Kidney (tissue), 13 donors: ENCODE measurements at regions not wholly inside any gene's neighbourhood (a gene's known extent, or its start where the extent isn't known, plus 50 kb on each side); places are given as distances from the start of the nearest gene placed in this dataset.

ENCODE experiments used
- DNase-seq, 5 donors: peaks; one replicate each; pipeline ENCODE4 v3.0.0-alpha.2; 2013 to 2020
- FAIRE-seq: peaks from 2 replicates; lab custom pipeline; 2012; peaks lifted over from hg19 to GRCh38; lab: Jason Lieb, UNC
- H3K27ac ChIP-seq, 2 donors: one replicate each; pipeline ENCODE4 v1.7.0; 2013; ENCODE audit warnings: low read depth in 2 of 2, low read length in 2 of 2, inconsistent platforms in 1 of 2
- H3K27me3 ChIP-seq: one replicate; pipeline ENCODE4 v1.7.1; 2013; ENCODE audit warnings: low read length, inconsistent platforms; ENCODE audit not compliant: control insufficient read depth, insufficient read depth
- H3K36me3 ChIP-seq, 3 donors: one replicate each; pipeline versions ENCODE4 v1.7.0 to v1.7.1; 2013; ENCODE audit warnings: low read length in 3 of 3, control low read depth in 1 of 3, inconsistent platforms in 1 of 3; ENCODE audit not compliant: insufficient read depth in 3 of 3, control insufficient read depth in 2 of 3
- H3K4me1 ChIP-seq, 3 donors: one replicate each; pipeline versions ENCODE4 v1.7.0 to v1.7.1; 2013; ENCODE audit warnings: low read length in 3 of 3, inconsistent platforms in 1 of 3, low read depth in 1 of 3; ENCODE audit not compliant: control insufficient read depth in 2 of 3, insufficient read depth in 2 of 3
- H3K4me3 ChIP-seq, 3 donors: one replicate each; pipeline versions ENCODE4 v1.7.0 to v1.8.1; 2013; ENCODE audit warnings: low read length in 3 of 3, control low read depth in 1 of 3, inconsistent platforms in 1 of 3
- H3K9ac ChIP-seq, 3 donors: one replicate each; pipeline versions ENCODE4 v1.7.0 to v1.7.1; 2013; ENCODE audit warnings: low read length in 3 of 3, control low read depth in 1 of 3, inconsistent platforms in 1 of 3
- H3K9me3 ChIP-seq, 3 donors: one replicate each; pipeline versions ENCODE4 v1.7.0 to v1.7.1; 2013; ENCODE audit warnings: low read length in 3 of 3, control low read depth in 1 of 3, inconsistent platforms in 1 of 3; ENCODE audit not compliant: control insufficient read depth in 2 of 3, insufficient read depth in 1 of 3
- intact Hi-C: fragments of 100-400 bp; cut with DNase I; formaldehyde crosslinking; loops from one replicate; pipeline ENCODE4 v1.11.1; 2022
- TF ChIP-seq, protein P1 (sequence below): IDR thresholded peaks from 3 replicates; pipeline ENCODE4 v1.5.1; 2012; ENCODE audit warnings: mild to moderate bottlenecking, moderate library complexity, borderline replicate concordance; ENCODE audit not compliant: insufficient read depth; ENCODE audit errors: extremely low read depth
- donor health status: control.
- donor health status: control.
- donor health status: control.
- donor health status: control.
- donor health status: control.
- donor health status: DM: yes; HTN: yes; CAD: no.
- donor health status: Normal renal cell carcinoma (clear cell type).

DNA sequence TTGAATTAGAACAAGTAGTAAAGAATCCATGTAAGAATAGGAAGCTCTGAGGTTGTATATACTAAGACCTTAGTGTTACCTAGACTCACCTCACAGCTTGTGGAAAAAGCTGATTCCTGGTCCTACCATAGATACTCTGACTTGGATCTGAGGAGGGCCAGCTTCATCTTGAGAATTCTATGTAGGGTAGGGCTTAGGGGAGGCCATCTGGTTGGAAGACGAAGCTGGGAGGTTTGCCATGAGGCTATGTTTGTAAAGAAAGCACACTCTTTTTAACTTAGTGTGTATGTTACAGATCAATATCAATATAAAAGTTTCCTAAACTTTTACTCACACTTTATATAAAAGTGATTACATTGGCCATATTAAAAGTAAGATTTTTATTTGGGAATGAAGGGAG, 77.1 kb upstream of the GALNT5 start:
- no peaks in the 10 kb centered on the region for H3K27me3 ChIP-seq
- DNase-seq (no peak), FAIRE-seq (no peak)
- no peak overlapping the region for H3K9ac ChIP-seq
- intact Hi-C loops: no loop called here
- no peak overlapping the region for H3K27ac ChIP-seq
- TF ChIP-seq, protein P1, sequence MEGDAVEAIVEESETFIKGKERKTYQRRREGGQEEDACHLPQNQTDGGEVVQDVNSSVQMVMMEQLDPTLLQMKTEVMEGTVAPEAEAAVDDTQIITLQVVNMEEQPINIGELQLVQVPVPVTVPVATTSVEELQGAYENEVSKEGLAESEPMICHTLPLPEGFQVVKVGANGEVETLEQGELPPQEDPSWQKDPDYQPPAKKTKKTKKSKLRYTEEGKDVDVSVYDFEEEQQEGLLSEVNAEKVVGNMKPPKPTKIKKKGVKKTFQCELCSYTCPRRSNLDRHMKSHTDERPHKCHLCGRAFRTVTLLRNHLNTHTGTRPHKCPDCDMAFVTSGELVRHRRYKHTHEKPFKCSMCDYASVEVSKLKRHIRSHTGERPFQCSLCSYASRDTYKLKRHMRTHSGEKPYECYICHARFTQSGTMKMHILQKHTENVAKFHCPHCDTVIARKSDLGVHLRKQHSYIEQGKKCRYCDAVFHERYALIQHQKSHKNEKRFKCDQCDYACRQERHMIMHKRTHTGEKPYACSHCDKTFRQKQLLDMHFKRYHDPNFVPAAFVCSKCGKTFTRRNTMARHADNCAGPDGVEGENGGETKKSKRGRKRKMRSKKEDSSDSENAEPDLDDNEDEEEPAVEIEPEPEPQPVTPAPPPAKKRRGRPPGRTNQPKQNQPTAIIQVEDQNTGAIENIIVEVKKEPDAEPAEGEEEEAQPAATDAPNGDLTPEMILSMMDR: no peak
- H3K4me3 ChIP-seq: no peak overlapping the region
- peaks cover 0 to 2% (median 0%) of the 10 kb centered on the region in 3 donors for H3K4me1 ChIP-seq
- H3K36me3 ChIP-seq: no peaks in the 10 kb centered on the region
- H3K9me3 ChIP-seq: no peaks in the 10 kb centered on the region

GRCh38 chr2:157181234-157181633, 76.3 kb upstream of the GALNT5 start:
- FAIRE-seq (no peak), DNase-seq (no peak)
- H3K36me3 ChIP-seq: no peaks in the 10 kb centered on the region
- TF ChIP-seq, protein P1: no peak
- no peak overlapping the region for H3K4me3 ChIP-seq
- intact Hi-C loops: no loop called here
- H3K9me3 ChIP-seq: no peaks in the 10 kb centered on the region
- H3K27me3 ChIP-seq: no peaks in the 10 kb centered on the region
- H3K27ac ChIP-seq: no peak overlapping the region
- H3K9ac ChIP-seq: no peak overlapping the region
- peaks cover 0 to 2% (median 0%) of the 10 kb centered on the region in 3 donors for H3K4me1 ChIP-seq

DNA sequence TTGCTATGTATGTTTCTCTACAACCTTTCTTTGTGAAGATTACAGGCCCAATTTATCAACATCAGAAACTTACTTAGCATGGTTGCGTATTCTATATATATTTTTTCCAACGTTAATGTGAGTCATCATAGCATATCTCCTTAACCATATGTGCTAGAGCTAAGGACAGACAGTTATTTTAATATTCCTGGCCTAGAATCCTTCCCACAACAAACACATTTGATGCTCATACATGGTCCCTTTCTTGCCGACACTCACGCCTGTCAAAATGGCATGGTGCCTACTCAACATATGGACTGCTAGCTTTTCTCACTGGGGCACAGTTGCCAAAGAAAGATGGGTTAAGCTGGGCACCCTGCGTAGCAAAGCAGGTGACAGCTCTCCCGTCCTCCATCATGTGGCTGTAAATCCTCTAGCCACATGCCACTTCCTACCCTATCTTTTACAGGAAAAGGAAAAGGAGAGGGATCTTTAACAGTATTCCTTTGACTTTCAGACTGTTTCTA, 75.2 kb upstream of the GALNT5 start:
- TF ChIP-seq, protein P1: no peak
- H3K27me3 ChIP-seq: no peaks in the 10 kb centered on the region
- H3K4me1 ChIP-seq: peaks cover 0 to 2% (median 0%) of the 10 kb centered on the region in 3 donors
- DNase-seq: no peak
- no peaks in the 10 kb centered on the region for H3K9me3 ChIP-seq
- H3K36me3 ChIP-seq: no peaks in the 10 kb centered on the region
- FAIRE-seq: no peak
- intact Hi-C loops: no loop called here
- H3K27ac ChIP-seq: no peak overlapping the region
- no peak overlapping the region for H3K4me3 ChIP-seq
- H3K9ac ChIP-seq: no peak overlapping the region

DNA sequence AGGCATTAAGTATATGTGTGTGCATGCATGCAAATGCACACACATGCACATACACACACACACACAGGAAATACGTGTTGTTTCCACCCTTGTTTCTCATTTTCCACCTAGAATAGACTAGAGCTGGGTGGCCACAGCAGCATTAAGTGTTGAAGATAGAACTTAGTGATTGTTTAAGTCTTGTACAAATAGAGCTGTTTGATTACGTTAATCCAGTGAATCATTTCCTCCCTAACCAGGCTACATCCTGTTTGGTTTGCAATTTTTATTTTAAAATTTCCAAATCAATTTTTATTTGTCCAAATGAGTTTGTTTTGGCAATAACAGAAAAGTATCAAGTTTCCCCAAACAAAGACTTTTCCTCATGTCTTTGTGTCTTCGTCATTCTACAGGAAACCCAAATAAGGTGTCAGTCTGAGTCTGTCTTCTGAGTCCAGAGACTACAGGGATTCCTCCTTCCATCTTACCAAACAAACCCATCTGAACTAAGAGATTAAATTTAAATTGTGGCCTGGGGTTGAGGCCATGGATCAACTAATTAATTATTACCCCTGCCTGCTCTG, 74.6 kb upstream of the GALNT5 start:
- H3K4me3 ChIP-seq: no peak overlapping the region
- peaks cover 0 to 2% (median 0%) of the 10 kb centered on the region in 3 donors for H3K4me1 ChIP-seq
- TF ChIP-seq, protein P1: no peak
- no peaks in the 10 kb centered on the region for H3K36me3 ChIP-seq
- H3K27ac ChIP-seq: no peak overlapping the region
- no peaks in the 10 kb centered on the region for H3K27me3 ChIP-seq
- FAIRE-seq (peak; percentile 67), DNase-seq (no peak)
- intact Hi-C loops: no loop called here
- no peaks in the 10 kb centered on the region for H3K9me3 ChIP-seq
- no peak overlapping the region for H3K9ac ChIP-seq
